HFFc6 (cell line): ENCODE measurements at regions not wholly inside any gene's neighbourhood (a gene's known extent, or its start where the extent isn't known, plus 50 kb on each side); places are given as distances from the start of the nearest gene placed in this dataset.

ENCODE experiments used
- DNase-seq: peaks from one replicate; pipeline ENCODE4 v3.0.0-alpha.2; 2018
- H3K27ac Mint-ChIP-seq: 2 replicates; pipeline ENCODE4 v1.8.0; 2020; ENCODE audit warnings: mild to moderate bottlenecking, mixed read lengths
- H3K27me3 Mint-ChIP-seq: 2 replicates; pipeline ENCODE4 v1.8.0; 2021; ENCODE audit warnings: mild to moderate bottlenecking, moderate library complexity, mixed read lengths; ENCODE audit not compliant: insufficient read depth
- H3K36me3 Mint-ChIP-seq: 2 replicates; pipeline ENCODE4 v1.8.0; 2021; ENCODE audit warnings: low read depth, mixed read lengths
- H3K4me1 Mint-ChIP-seq: 2 replicates; pipeline ENCODE4 v1.8.0; 2020; ENCODE audit warnings: low read depth, mixed read lengths
- H3K4me3 Mint-ChIP-seq: 2 replicates; pipeline ENCODE4 v1.8.0; 2020; ENCODE audit warnings: mild to moderate bottlenecking, moderate library complexity, mixed read lengths
- H3K9me3 Mint-ChIP-seq: 2 replicates; pipeline ENCODE4 v1.8.0; 2020; ENCODE audit warnings: mild to moderate bottlenecking, mixed read lengths
- CTCF ChIP-seq: fragments of 200-600 bp; sonication (generic); IDR thresholded peaks from 2 replicates; pipeline ENCODE4 v1.5.0; 2021; ENCODE audit warnings: antibody characterized with exemption, mild to moderate bottlenecking

GRCh38 chr1:94731891-94732290 is 88.3 kb upstream of the SLC44A3 start:
- Mint-ChIP-seq H3K4me3 (no peak overlapping the region), H3K4me1 (peaks cover 79% of the 10 kb centered on the region), H3K27ac (no peak overlapping the region; the same call in 1 of the 2 replicates), H3K9me3 (no peaks in the 10 kb centered on the region; the same call in 1 of the 2 replicates), H3K27me3 (no peaks in the 10 kb centered on the region), H3K36me3 (0 out of 2 replicates have a peak, but pooled peaks cover 9% of the 10 kb centered on the region)
- no peak for DNase-seq
- no peak for TF ChIP-seq CTCF

- no peak for DNase-seq
- peaks cover 16% of the 10 kb centered on the region for H3K36me3 Mint-ChIP-seq
- no peaks in the 10 kb centered on the region; the same call in 1 of the 2 replicates for H3K27me3 Mint-ChIP-seq
- no peak overlapping the region for H3K4me3 Mint-ChIP-seq
- peaks cover 80% of the 10 kb centered on the region for H3K4me1 Mint-ChIP-seq
- peak overlapping the region; percentile 11; the same call in 1 of the 2 replicates for H3K27ac Mint-ChIP-seq
- no peaks in the 10 kb centered on the region; the same call in 1 of the 2 replicates for H3K9me3 Mint-ChIP-seq
- no peak for TF ChIP-seq CTCF
Measured at GRCh38 chr1:94730450-94730849, 89.7 kb upstream of the SLC44A3 start.

- peak; percentile 51 for DNase-seq
- no peaks in the 10 kb centered on the region; the same call in 1 of the 2 replicates for H3K27me3 Mint-ChIP-seq
- H3K9me3 Mint-ChIP-seq, result no peaks in the 10 kb centered on the region; the same call in 1 of the 2 replicates
- TF ChIP-seq CTCF, result no peak
- H3K4me1 Mint-ChIP-seq, result peaks cover 77% of the 10 kb centered on the region
- H3K4me3 Mint-ChIP-seq, result peak overlapping the region; percentile 56
- peak overlapping the region; percentile 73 for H3K27ac Mint-ChIP-seq
- H3K36me3 Mint-ChIP-seq, result peaks cover 21% of the 10 kb centered on the region
Measured at GRCh38 chr1:94729267-94729666, 90.9 kb upstream of the SLC44A3 start.

GRCh38 chr1:94727846-94728715 is 92.1 kb upstream of the SLC44A3 start:
- H3K9me3 Mint-ChIP-seq, result no peaks in the 10 kb centered on the region; the same call in 1 of the 2 replicates
- peak; percentile 91 for DNase-seq
- TF ChIP-seq CTCF, result no peak; the same call in 1 of the 2 replicates
- peaks cover 83% of the 10 kb centered on the region for H3K4me1 Mint-ChIP-seq
- peak overlapping the region; percentile 44 for H3K4me3 Mint-ChIP-seq
- peaks cover 17% of the 10 kb centered on the region for H3K36me3 Mint-ChIP-seq
- no peaks in the 10 kb centered on the region; the same call in 1 of the 2 replicates for H3K27me3 Mint-ChIP-seq
- peak overlapping the region; percentile 74 for H3K27ac Mint-ChIP-seq

GRCh38 chr1:94726981-94727685 is 93.0 kb upstream of the SLC44A3 start:
- DNase-seq, result no peak
- no peak for TF ChIP-seq CTCF
- Mint-ChIP-seq H3K4me3 (no peak overlapping the region), H3K9me3 (no peaks in the 10 kb centered on the region; the same call in 1 of the 2 replicates), H3K27me3 (peaks cover 1% of the 10 kb centered on the region; the same call in 1 of the 2 replicates), H3K36me3 (peaks cover 16% of the 10 kb centered on the region), H3K27ac (peak overlapping the region; percentile 16), H3K4me1 (peaks cover 79% of the 10 kb centered on the region)
